DND-41 (cell line): ENCODE measurements at regions not wholly inside any gene's neighbourhood (a gene's known extent, or its start where the extent isn't known, plus 50 kb on each side); places are given as distances from the start of the nearest gene placed in this dataset.

Experiments
- ATAC-seq: fragments of 200-7000 bp; cut with Tn5 transposase; 3 replicates; pipeline ENCODE4 v1.9.1; 2021; ENCODE audit warnings: low read depth; ENCODE audit not compliant: insufficient read depth
- DNase-seq: peaks from one replicate; pipeline ENCODE4 v3.0.0-alpha.2; 2020
- H2AFZ ChIP-seq: 2 replicates; pipeline ENCODE4 v1.6.0; 2012; ENCODE audit warnings: low read depth, low read length
- H3K27ac ChIP-seq: 2 replicates; pipeline ENCODE4 v1.5.1; 2012; ENCODE audit warnings: low read length, inconsistent platforms
- H3K27me3 ChIP-seq: fragments of 200-600 bp; sonication (generic); 2 replicates; pipeline ENCODE4 v1.6.0; 2012; ENCODE audit warnings: low read length, mild to moderate bottlenecking, inconsistent platforms; ENCODE audit not compliant: insufficient read depth, poor library complexity
- H3K36me3 ChIP-seq: 2 replicates; pipeline ENCODE4 v1.5.1; 2012; ENCODE audit warnings: low read length, inconsistent platforms; ENCODE audit not compliant: insufficient read depth
- H3K4me1 ChIP-seq: 2 replicates; pipeline ENCODE4 v1.5.1; 2012; ENCODE audit warnings: mild to moderate bottlenecking, low read length; ENCODE audit not compliant: insufficient read depth
- H3K4me2 ChIP-seq: 2 replicates; pipeline ENCODE4 v1.6.0; 2012; ENCODE audit warnings: mild to moderate bottlenecking, moderate library complexity, low read length, inconsistent platforms; ENCODE audit not compliant: insufficient read depth
- H3K4me3 ChIP-seq, 2 experiments: fragments of 200-600 bp in 1 of 2; shearing (Covaris generic) in 1 of 2; 2 replicates each; pipeline ENCODE4 v1.5.1; 2012 to 2016; ENCODE audit warnings: inconsistent platforms in 2 of 2, low read length in 2 of 2, mild to moderate bottlenecking in 2 of 2, low read depth in 1 of 2, moderate library complexity in 1 of 2
- H3K79me2 ChIP-seq: 2 replicates; pipeline ENCODE4 v1.6.0; 2012; ENCODE audit warnings: low read length, inconsistent platforms; ENCODE audit not compliant: insufficient read depth
- H3K9ac ChIP-seq: 2 replicates; pipeline ENCODE4 v1.6.0; 2012; ENCODE audit warnings: low read depth, mild to moderate bottlenecking, inconsistent platforms, low read length, moderate library complexity
- H3K9me3 ChIP-seq: 2 replicates; pipeline ENCODE4 v1.5.1; 2012; ENCODE audit warnings: low read length, moderate library complexity, mild to moderate bottlenecking, inconsistent platforms; ENCODE audit not compliant: insufficient read depth, severe bottlenecking
- H4K20me1 ChIP-seq: 2 replicates; pipeline ENCODE4 v1.6.0; 2012; ENCODE audit warnings: low read length; ENCODE audit not compliant: insufficient read depth
- EZH2 ChIP-seq: IDR thresholded peaks from 3 replicates; pipeline ENCODE4 v1.6.1; 2012; ENCODE audit warnings: borderline replicate concordance, low read depth, mild to moderate bottlenecking, moderate library complexity, low read length, inconsistent platforms; ENCODE audit not compliant: severe bottlenecking
- TF ChIP-seq, protein P1 (sequence below): IDR thresholded peaks from 2 replicates; pipeline ENCODE4 v1.5.1; 2012; ENCODE audit warnings: borderline replicate concordance, low read length, moderate library complexity, mild to moderate bottlenecking; ENCODE audit not compliant: poor library complexity, severe bottlenecking; ENCODE audit errors: extremely low read depth

DNA sequence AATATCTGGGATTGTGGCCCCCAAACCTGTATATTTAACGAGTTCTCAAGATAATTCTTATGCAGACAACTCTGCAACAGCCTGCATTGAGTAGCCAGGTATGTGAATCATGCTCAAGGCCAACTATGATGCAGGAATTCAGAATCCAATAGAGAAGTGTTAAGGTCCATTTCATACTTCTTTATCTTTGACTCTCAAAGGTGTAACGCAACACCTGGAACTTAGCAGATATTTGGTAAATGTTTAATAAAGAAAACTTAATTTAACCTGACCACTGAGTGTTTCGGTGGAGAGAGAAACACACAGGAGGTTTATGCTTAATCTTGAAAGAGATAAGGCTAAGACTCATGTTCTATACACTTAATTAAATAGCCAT lies 156.5 kb upstream of the PLEKHG7 start:
- TF ChIP-seq, protein P1, sequence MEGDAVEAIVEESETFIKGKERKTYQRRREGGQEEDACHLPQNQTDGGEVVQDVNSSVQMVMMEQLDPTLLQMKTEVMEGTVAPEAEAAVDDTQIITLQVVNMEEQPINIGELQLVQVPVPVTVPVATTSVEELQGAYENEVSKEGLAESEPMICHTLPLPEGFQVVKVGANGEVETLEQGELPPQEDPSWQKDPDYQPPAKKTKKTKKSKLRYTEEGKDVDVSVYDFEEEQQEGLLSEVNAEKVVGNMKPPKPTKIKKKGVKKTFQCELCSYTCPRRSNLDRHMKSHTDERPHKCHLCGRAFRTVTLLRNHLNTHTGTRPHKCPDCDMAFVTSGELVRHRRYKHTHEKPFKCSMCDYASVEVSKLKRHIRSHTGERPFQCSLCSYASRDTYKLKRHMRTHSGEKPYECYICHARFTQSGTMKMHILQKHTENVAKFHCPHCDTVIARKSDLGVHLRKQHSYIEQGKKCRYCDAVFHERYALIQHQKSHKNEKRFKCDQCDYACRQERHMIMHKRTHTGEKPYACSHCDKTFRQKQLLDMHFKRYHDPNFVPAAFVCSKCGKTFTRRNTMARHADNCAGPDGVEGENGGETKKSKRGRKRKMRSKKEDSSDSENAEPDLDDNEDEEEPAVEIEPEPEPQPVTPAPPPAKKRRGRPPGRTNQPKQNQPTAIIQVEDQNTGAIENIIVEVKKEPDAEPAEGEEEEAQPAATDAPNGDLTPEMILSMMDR = no peak
- no peak for TF ChIP-seq EZH2
- H3K4me1 ChIP-seq = peaks cover 10% of the 10 kb centered on the region
- H3K9me3 ChIP-seq = no peaks in the 10 kb centered on the region

DNA sequence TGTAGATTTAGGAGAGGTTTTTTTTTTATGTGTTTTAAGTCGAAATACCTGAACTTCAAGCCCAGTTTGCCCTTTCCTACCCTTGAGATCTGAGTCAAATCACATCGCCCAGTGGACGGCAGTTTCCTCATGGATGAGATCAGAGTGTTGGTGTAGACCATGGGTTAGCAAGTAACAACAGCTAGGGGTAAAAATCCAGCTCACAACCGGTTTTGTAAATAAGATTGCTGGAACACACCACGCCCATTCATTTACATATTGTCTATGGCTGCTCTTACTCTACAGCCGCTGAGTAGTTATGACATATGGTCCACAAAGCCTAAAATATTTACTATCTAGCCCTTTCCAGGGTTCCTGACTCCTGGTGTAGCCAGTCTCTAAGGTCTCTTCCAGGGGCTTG lies 158.5 kb upstream of the PLEKHG7 start:
- DNase-seq = no peak
- Histone ChIP-seq H3K4me1 (peaks cover 29% of the 10 kb centered on the region), H2AFZ (no peak overlapping the region), H3K27me3 (no peaks in the 10 kb centered on the region), H3K4me3 (no peak overlapping the region), H3K27ac (no peak overlapping the region), H3K9me3 (no peaks in the 10 kb centered on the region), H3K4me2 (no peak overlapping the region), H4K20me1 (no peaks in the 10 kb centered on the region), H3K79me2 (no peaks in the 10 kb centered on the region), H3K9ac (no peak overlapping the region), H3K36me3 (no peaks in the 10 kb centered on the region)
- TF ChIP-seq, protein P1 = no peak
- no peak for TF ChIP-seq EZH2
- no peak for ATAC-seq

More for the DNA sequence above, 156.5 kb upstream of the PLEKHG7 start:
- Histone ChIP-seq H3K4me2 (no peak overlapping the region), H2AFZ (no peak overlapping the region), H3K79me2 (no peaks in the 10 kb centered on the region), H3K27me3 (no peaks in the 10 kb centered on the region), H3K36me3 (no peaks in the 10 kb centered on the region), H3K9ac (no peak overlapping the region), H3K27ac (no peak overlapping the region), H4K20me1 (no peaks in the 10 kb centered on the region), H3K4me3 (no peak overlapping the region)
- no peak for DNase-seq
- no peak for ATAC-seq

DNA sequence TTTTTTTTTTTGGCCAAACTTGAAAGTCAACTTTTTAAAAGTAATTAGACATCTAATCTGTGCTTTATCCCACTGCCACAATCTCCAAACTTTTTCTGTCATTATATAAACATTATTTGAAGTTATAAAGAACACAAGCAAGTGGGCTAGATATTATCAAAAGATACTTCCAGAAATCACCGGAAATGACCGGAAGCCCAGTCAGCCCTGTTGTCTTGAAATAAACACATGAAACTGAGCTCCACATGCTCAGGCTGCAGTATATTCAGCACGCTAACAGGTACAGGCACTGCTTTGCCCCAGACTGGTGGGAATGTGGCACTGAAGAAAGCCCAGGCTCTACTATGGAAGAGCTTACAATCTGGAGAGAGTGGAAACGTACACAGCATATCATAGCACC lies 158.9 kb upstream of the PLEKHG7 start:
- H3K4me1 ChIP-seq = peaks cover 34% of the 10 kb centered on the region
- H3K27ac ChIP-seq = no peak overlapping the region
- no peaks in the 10 kb centered on the region for H3K9me3 ChIP-seq
- TF ChIP-seq, protein P1 = no peak
- TF ChIP-seq EZH2 = no peak
- no peak for ATAC-seq
- no peak overlapping the region for H2AFZ ChIP-seq
- H3K79me2 ChIP-seq = no peaks in the 10 kb centered on the region
- H3K27me3 ChIP-seq = no peaks in the 10 kb centered on the region
- H3K4me2 ChIP-seq = no peak overlapping the region
- H3K36me3 ChIP-seq = no peaks in the 10 kb centered on the region
- H3K4me3 ChIP-seq = no peak overlapping the region
- no peak for DNase-seq
- no peak overlapping the region for H3K9ac ChIP-seq
- H4K20me1 ChIP-seq = no peaks in the 10 kb centered on the region

DNA sequence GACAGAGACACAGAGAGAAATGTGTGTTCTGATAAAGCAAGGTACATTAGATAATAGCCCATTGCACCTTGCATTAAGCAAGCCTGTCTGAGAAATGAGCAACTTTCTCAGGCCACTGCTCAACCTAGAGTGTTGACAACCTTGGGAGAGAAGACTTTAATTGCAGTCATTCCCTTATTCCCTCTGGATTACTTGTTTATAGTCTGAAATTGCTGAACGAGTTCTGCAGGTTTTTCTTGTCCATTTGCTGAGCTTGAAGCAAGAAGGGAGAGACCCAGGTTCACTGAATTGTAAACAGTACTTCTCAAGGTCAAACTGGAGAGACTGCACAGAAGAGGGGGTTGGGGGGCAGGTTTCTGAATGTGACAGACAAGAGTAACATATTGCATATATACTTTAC lies 159.4 kb upstream of the PLEKHG7 start:
- TF ChIP-seq EZH2 = no peak
- TF ChIP-seq, protein P1 = no peak

More for the DNA sequence above, 159.4 kb upstream of the PLEKHG7 start:
- Histone ChIP-seq H4K20me1 (no peaks in the 10 kb centered on the region), H3K4me3 (no peak overlapping the region), H3K4me2 (no peak overlapping the region), H3K36me3 (no peaks in the 10 kb centered on the region), H3K79me2 (no peaks in the 10 kb centered on the region), H3K9me3 (no peaks in the 10 kb centered on the region), H3K27ac (no peak overlapping the region), H3K9ac (no peak overlapping the region), H3K27me3 (no peaks in the 10 kb centered on the region), H2AFZ (no peak overlapping the region), H3K4me1 (peaks cover 39% of the 10 kb centered on the region)
- DNase-seq (no peak), ATAC-seq (no peak)
